ENCODE measurements at regions not wholly inside any gene's neighbourhood (a gene's known extent, or its start where the extent isn't known, plus 50 kb on each side); places are given as distances from the start of the nearest gene placed in this dataset.

GRCh38 chr5:78724061-78724460, 75.5 kb upstream of the LHFPL2 start:
- no peaks in the 10 kb centered on the region for H3K36me3 ChIP-seq (ENCODE audit: control insufficient read depth in 2 of 2, extremely low read depth in 1 of 2, insufficient read depth in 2 of 2, low read length in 2 of 2)
- dilution Hi-C loops (cut with MboI; ENCODE audit: extremely low pct_ligation_motif_present, low sequenced_read_pairs) (no loop called here), intact Hi-C loops (cut with micrococcal nuclease) (no loop called here)
- H3K27ac ChIP-seq (ENCODE audit: insufficient read depth, low read depth, low read length) = no peak overlapping the region
- DNase-seq (ENCODE audit: low read depth, low spot score) (no peak), FAIRE-seq (no peak)
- H3K9me3 ChIP-seq (replicated peaks; ENCODE audit: control insufficient read depth, insufficient read depth, low read length) = no peaks in the 10 kb centered on the region
- no peaks in the 10 kb centered on the region for H3K27me3 ChIP-seq (ENCODE audit: control insufficient read depth in 2 of 2, insufficient read depth in 2 of 2, low read length in 2 of 2)
- TF ChIP-seq POLR2A (IDR thresholded peaks at IDR 0.05; ENCODE audit: low read depth, low read length) = no peak
- TF ChIP-seq MYC (IDR thresholded peaks at IDR 0.05; ENCODE audit: low read depth, low read length) = no peak
- no peak for TF ChIP-seq GATA2 (IDR thresholded peaks at IDR 0.05; ENCODE audit: insufficient read depth, insufficient read length, low read depth, low read length)
- no peak for TF ChIP-seq POLR2AphosphoS5 (IDR thresholded peaks at IDR 0.05; ENCODE audit: insufficient read depth, low read depth, low read length)
- no peak for TF ChIP-seq CTCF (IDR thresholded peaks at IDR 0.05; ENCODE audit: extremely low read depth in 1 of 2, insufficient read depth in 1 of 2, low read depth in 1 of 2, low read length in 2 of 2)
- TF ChIP-seq EZH2 (IDR thresholded peaks at IDR 0.05; ENCODE audit: borderline replicate concordance, low read depth, low read length, severe bottlenecking) = no peak
- TF ChIP-seq FOS (IDR thresholded peaks at IDR 0.05; ENCODE audit: borderline replicate concordance, insufficient read depth, low read length) = no peak
- TF ChIP-seq MAX (IDR thresholded peaks at IDR 0.05; ENCODE audit: insufficient read depth, insufficient read length) = no peak
- no peak for TF ChIP-seq JUN (IDR thresholded peaks at IDR 0.05; ENCODE audit: borderline replicate concordance, insufficient read depth, insufficient read length, low read depth)
- no peaks in the 10 kb centered on the region for H3K9me1 ChIP-seq (replicated peaks; ENCODE audit: control insufficient read depth, extremely low read depth, insufficient read depth, low read length)
- no peak overlapping the region for H3K4me3 ChIP-seq (replicated peaks in 1 of 3; ENCODE audit: insufficient read depth in 1 of 3, low read depth in 1 of 3, low read length in 3 of 3)
- no peak overlapping the region for H2AFZ ChIP-seq (ENCODE audit: low read depth, low read length)
- POLR2A ChIA-PET = no interaction called here
- H3K79me2 ChIP-seq (ENCODE audit: control insufficient read depth, insufficient read depth, low read length) = no peaks in the 10 kb centered on the region
- H3K9ac ChIP-seq (replicated peaks; ENCODE audit: extremely low read depth, insufficient read depth, low read length) = no peak overlapping the region
- BruUV-seq (replicated peaks) = no TSS peak
- H3K4me1 ChIP-seq (ENCODE audit: control insufficient read depth, extremely low read depth, insufficient read depth, low read length) = peaks cover 9% of the 10 kb centered on the region
- CTCF ChIA-PET = no interaction called here
- no peak overlapping the region for H3K4me2 ChIP-seq (ENCODE audit: insufficient read depth, low read length)
- H4K20me1 ChIP-seq (replicated peaks; ENCODE audit: control insufficient read depth, extremely low read depth, insufficient read depth, low read length) = no peaks in the 10 kb centered on the region
